ENCODE measurements at regions not wholly inside any gene's neighbourhood (a gene's known extent, or its start where the extent isn't known, plus 50 kb on each side); places are given as distances from the start of the nearest gene placed in this dataset.
"Not testable (repeated sequence)": the region's sequence is repeated elsewhere in the genome, so short reads cannot be mapped to it uniquely, and the experiment has no call there.

DNA sequence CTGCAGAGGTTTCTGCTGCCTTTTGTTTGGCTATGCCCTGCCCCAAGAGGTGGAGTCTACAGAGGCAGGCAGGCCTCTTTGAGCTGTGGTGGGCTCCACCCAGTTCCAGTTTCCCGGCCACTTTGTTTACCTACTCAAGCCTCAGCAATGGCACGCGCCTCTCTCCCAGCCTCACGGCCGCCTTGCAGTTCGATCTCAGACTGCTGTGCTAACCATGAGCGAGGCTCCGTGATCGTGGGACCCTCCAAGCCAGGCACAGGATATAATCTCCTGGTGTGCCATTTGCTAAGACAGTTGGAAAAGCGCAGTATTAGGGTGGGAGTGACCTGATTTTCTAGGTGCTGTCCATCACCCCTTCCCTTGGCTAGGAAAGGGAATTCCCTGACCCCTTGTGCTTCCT lies 566.6 kb downstream of the TMEM38B start:
- POLR2A ChIA-PET (ENCODE audit: partially characterized antibody); H4K20me1 ChIP-seq (replicated peaks in 1 of 2; ENCODE audit: control insufficient read depth in 1 of 2, insufficient read depth in 2 of 2, low read length in 2 of 2); H3K14ac ChIP-seq (ENCODE audit: insufficient read length); H2BK20ac ChIP-seq (ENCODE audit: low read length); H4K5ac ChIP-seq (ENCODE audit: insufficient read length, low read depth, low read length); H2AFZ ChIP-seq (ENCODE audit: low read length); H3K9ac ChIP-seq (replicated peaks in 1 of 4; ENCODE audit: extremely low read depth in 1 of 4, low read depth in 3 of 4, low read length in 3 of 4); H4K91ac ChIP-seq (replicated peaks; ENCODE audit: insufficient read length, low read length); H3K36me3 ChIP-seq (ENCODE audit: control insufficient read depth in 2 of 4, insufficient read depth in 4 of 4, low read length in 3 of 4); H3K56ac ChIP-seq (replicated peaks; ENCODE audit: insufficient read length, low read depth, low read length); H3K4me3 ChIP-seq (ENCODE audit: extremely low read depth in 1 of 4, insufficient read depth in 2 of 4, low read depth in 3 of 4, low read length in 4 of 4); H3K27ac ChIP-seq (ENCODE audit: low read depth, low read length); H3K23me2 ChIP-seq (ENCODE audit: low read depth, low read length); DNase-seq (ENCODE audit: low read depth in 1 of 2, low spot score in 2 of 2); H2AK5ac ChIP-seq (ENCODE audit: low read depth, low read length); H3K4ac ChIP-seq (replicated peaks; ENCODE audit: insufficient read length, low read depth, low read length); H3K4me1 ChIP-seq (replicated peaks in 1 of 4; ENCODE audit: control insufficient read depth in 3 of 4, insufficient read depth in 4 of 4, low read length in 3 of 4); H3K79me2 ChIP-seq (ENCODE audit: control insufficient read depth in 1 of 2, insufficient read depth in 2 of 2, low read length in 2 of 2); H4K8ac ChIP-seq (ENCODE audit: extremely low read depth, insufficient read depth, low read length); H2BK12ac ChIP-seq (ENCODE audit: low read depth, low read length); H3K4me2 ChIP-seq (ENCODE audit: insufficient read depth in 1 of 2, low read depth in 2 of 2, low read length in 2 of 2); H3K23ac ChIP-seq (ENCODE audit: insufficient read length); FAIRE-seq; H3K27me3 ChIP-seq (replicated peaks in 1 of 4; ENCODE audit: control insufficient read depth in 3 of 4, extremely low read depth in 1 of 4, insufficient read depth in 3 of 4, low read length in 3 of 4); H3K79me1 ChIP-seq (ENCODE audit: low read depth, low read length); H3K18ac ChIP-seq (ENCODE audit: extremely low read depth, low read length); H2BK120ac ChIP-seq (replicated peaks; ENCODE audit: low read depth, low read length); H2BK15ac ChIP-seq (ENCODE audit: low read length); H2BK5ac ChIP-seq (ENCODE audit: low read depth, low read length): not testable (repeated sequence)
- CTCF ChIA-PET (ENCODE audit: partially characterized antibody), result interaction anchor here (0.7 kb wide), 1 partner anchor 1164 kb away, joined by 3 read pairs; no protein-coding TSS in a partner anchor
- peaks cover 8 to 13% of the 10 kb centered on the region in 2 experiments; a peak in 3 of 4 replicates for H3K9me3 ChIP-seq (ENCODE audit: insufficient read depth in 2 of 2, low read depth in 1 of 2, low read length in 1 of 2)
- WGBS, 2 experiments (ENCODE audit: extremely low coverage in 1 of 2, insufficient coverage in 1 of 2, insufficient read length in 1 of 2, insufficient replicate concordance in 2 of 2, low coverage in 1 of 2, low lambda C conversion rate in 2 of 2, missing lambda C conversion rate in 1 of 2), result 88% methylated on average over 10 of the region's 10 CpGs; no CpG with 5 or more reads in 1 of the 2 experiments

Measured in H1 (cell line).